ENCODE measurements at regions not wholly inside any gene's neighbourhood (a gene's known extent, or its start where the extent isn't known, plus 50 kb on each side); places are given as distances from the start of the nearest gene placed in this dataset.

DNA sequence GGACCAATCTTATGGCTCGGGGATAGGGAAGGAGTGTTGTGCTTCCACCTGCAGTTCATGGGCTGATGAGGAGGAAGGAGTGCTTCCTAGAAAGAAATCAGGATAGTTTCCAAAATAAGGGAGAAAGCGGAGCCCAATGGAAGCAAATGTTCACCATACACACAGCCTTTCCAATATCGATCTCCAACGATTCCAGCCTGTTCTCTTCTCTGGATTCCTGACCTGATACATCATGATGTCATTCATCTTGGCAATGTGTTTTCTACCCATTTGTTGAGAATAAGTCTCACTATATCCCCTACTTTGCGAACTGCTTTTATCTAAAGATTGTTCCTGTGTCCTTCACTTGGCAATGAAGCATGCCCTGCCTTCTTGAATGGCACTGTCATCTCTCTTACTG is 205.3 kb upstream of the SIX2 start:
- Histone ChIP-seq H3K27me3 (ENCODE audit: control insufficient read depth in 3 of 3, insufficient read depth in 3 of 3, low read depth in 1 of 3, low read length in 3 of 3) (no peaks in the 10 kb centered on the region), H3K23ac (ENCODE audit: low read depth, low read length, poor library complexity) (no peak overlapping the region), H3K79me1 (ENCODE audit: low read depth, low read length) (no peaks in the 10 kb centered on the region), H3K27ac (replicated peaks; ENCODE audit: low read length) (no peak overlapping the region), H4K91ac (ENCODE audit: low read depth, low read length, poor library complexity) (no peak overlapping the region), H3K9ac (ENCODE audit: low read depth, low read length, poor library complexity) (no peak overlapping the region), H3K14ac (ENCODE audit: low read length) (no peak overlapping the region), H3K4me1 (ENCODE audit: control insufficient read depth in 2 of 2, insufficient read depth in 1 of 2, low read depth in 1 of 2, low read length in 2 of 2) (no peaks in the 10 kb centered on the region), H3K18ac (ENCODE audit: low read length) (no peak overlapping the region), H4K8ac (ENCODE audit: low read depth, low read length) (no peak overlapping the region), H2BK5ac (ENCODE audit: low read length) (no peak overlapping the region), H2AFZ (ENCODE audit: low read length) (no peak overlapping the region), H3K4me2 (ENCODE audit: insufficient read depth, low read length, poor library complexity, severe bottlenecking) (no peak overlapping the region), H2BK120ac (ENCODE audit: low read depth, low read length) (no peak overlapping the region), H3K9me3 (replicated peaks in 1 of 2; ENCODE audit: control insufficient read depth in 2 of 2, insufficient read depth in 1 of 2, low read depth in 1 of 2, low read length in 2 of 2) (peaks cover 0 to 1% of the 10 kb centered on the region in 2 donors), H3K4me3 (ENCODE audit: low read length in 2 of 2) (no peak overlapping the region), H2AK5ac (ENCODE audit: low read depth, low read length) (no peak overlapping the region), H3K4ac (ENCODE audit: low read length) (no peak overlapping the region), H2BK15ac (ENCODE audit: low read length) (no peak overlapping the region), H2BK12ac (ENCODE audit: low read length) (no peak overlapping the region), H3K36me3 (replicated peaks in 1 of 2; ENCODE audit: control insufficient read depth in 2 of 2, insufficient read depth in 2 of 2, low read length in 2 of 2) (no peaks in the 10 kb centered on the region)
- DNase-seq (ENCODE audit: low spot score) = no peak
- WGBS, 2 donors (ENCODE audit: extremely low coverage in 2 of 2, insufficient read length in 2 of 2, insufficient replicate concordance in 1 of 2) = no CpG with 5 or more reads among the region's 5 CpGs

DNA sequence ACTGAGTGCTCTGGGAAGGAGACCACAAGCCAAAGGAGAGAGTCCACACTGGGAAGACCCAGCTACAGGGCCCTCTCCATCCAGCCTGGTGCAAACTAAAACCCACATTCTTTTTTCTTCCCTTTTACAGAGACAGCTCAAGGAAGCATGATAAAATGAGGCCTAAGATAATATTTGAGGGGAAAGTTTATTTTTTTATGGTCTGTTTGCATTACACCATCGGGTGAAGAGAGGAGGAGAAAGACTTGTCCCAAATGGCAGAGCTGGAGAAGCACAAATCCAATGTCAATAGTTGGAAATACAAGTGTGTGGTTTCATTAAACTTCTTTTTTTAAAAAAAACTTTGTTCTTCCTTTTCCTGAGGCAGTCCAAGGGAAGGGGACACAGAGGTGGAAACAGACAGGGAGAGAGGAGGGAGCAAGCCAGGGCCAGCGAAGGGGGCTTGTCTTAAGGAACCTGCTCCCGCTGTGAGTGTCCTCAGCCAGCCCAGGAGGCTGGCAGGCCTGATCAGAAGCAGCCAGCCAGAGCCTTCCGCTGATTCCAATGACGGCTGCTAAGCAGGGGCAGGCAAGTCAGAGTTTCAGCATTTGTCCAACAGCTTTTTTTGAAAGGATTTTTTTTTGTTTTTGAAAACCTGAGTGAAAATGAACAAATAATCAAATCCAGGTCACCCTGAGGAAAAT is 203.8 kb upstream of the SIX2 start:
- no peak overlapping the region for H3K27ac ChIP-seq (replicated peaks; ENCODE audit: low read length)
- WGBS, 2 donors (ENCODE audit: extremely low coverage in 2 of 2, insufficient read length in 2 of 2, insufficient replicate concordance in 1 of 2) = no CpG with 5 or more reads among the region's 5 CpGs

DNA sequence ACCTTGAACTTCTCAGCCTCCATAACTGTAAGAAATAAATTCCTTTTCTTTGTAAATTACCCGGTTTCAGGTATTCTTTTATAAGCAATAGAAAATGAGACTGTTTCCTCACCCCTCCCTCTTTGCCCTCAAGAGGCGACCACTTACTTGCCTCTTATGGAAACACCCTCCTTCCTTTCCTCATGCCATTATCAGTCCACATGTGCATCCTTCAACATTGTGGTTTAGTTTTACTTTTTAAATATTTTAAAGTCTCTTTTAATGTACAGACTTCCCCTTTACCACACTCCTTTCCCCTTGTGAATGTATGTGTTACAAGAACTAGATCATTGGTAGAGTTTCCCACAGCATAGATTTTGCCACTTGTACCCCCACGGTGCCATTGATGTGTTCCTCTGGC is 202.4 kb upstream of the SIX2 start:
- Histone ChIP-seq H3K27ac (replicated peaks; ENCODE audit: low read length) (no peak overlapping the region), H3K36me3 (replicated peaks in 1 of 2; ENCODE audit: control insufficient read depth in 2 of 2, insufficient read depth in 2 of 2, low read length in 2 of 2) (no peaks in the 10 kb centered on the region), H3K18ac (ENCODE audit: low read length) (no peak overlapping the region), H3K9me3 (replicated peaks in 1 of 2; ENCODE audit: control insufficient read depth in 2 of 2, insufficient read depth in 1 of 2, low read depth in 1 of 2, low read length in 2 of 2) (no peaks in the 10 kb centered on the region), H4K8ac (ENCODE audit: low read depth, low read length) (no peak overlapping the region), H3K4me3 (ENCODE audit: low read length in 2 of 2) (no peak overlapping the region), H2AFZ (ENCODE audit: low read length) (no peak overlapping the region), H3K9ac (ENCODE audit: low read depth, low read length, poor library complexity) (no peak overlapping the region), H3K79me1 (ENCODE audit: low read depth, low read length) (no peaks in the 10 kb centered on the region), H2BK5ac (ENCODE audit: low read length) (no peak overlapping the region), H3K4me2 (ENCODE audit: insufficient read depth, low read length, poor library complexity, severe bottlenecking) (no peak overlapping the region), H3K4me1 (ENCODE audit: control insufficient read depth in 2 of 2, insufficient read depth in 1 of 2, low read depth in 1 of 2, low read length in 2 of 2) (no peaks in the 10 kb centered on the region), H4K91ac (ENCODE audit: low read depth, low read length, poor library complexity) (no peak overlapping the region), H2AK5ac (ENCODE audit: low read depth, low read length) (no peak overlapping the region), H2BK120ac (ENCODE audit: low read depth, low read length) (no peak overlapping the region), H3K4ac (ENCODE audit: low read length) (no peak overlapping the region), H3K27me3 (ENCODE audit: control insufficient read depth in 3 of 3, insufficient read depth in 3 of 3, low read depth in 1 of 3, low read length in 3 of 3) (peaks cover 0 to 1% (median 0%) of the 10 kb centered on the region in 3 experiments), H3K23ac (ENCODE audit: low read depth, low read length, poor library complexity) (no peak overlapping the region), H2BK15ac (ENCODE audit: low read length) (no peak overlapping the region), H3K14ac (ENCODE audit: low read length) (no peak overlapping the region), H2BK12ac (ENCODE audit: low read length) (no peak overlapping the region)
- no CpG with 5 or more reads among the region's 3 CpGs for WGBS, 2 donors (ENCODE audit: extremely low coverage in 2 of 2, insufficient read length in 2 of 2, insufficient replicate concordance in 1 of 2)
- no peak for DNase-seq (ENCODE audit: low spot score)

More for the DNA sequence above, 203.8 kb upstream of the SIX2 start:
- H3K27me3 ChIP-seq (ENCODE audit: control insufficient read depth in 3 of 3, insufficient read depth in 3 of 3, low read depth in 1 of 3, low read length in 3 of 3) = no peaks in the 10 kb centered on the region
- no peaks in the 10 kb centered on the region for H3K4me1 ChIP-seq (ENCODE audit: control insufficient read depth in 2 of 2, insufficient read depth in 1 of 2, low read depth in 1 of 2, low read length in 2 of 2)
- no peak overlapping the region for H3K9ac ChIP-seq (ENCODE audit: low read depth, low read length, poor library complexity)
- H3K14ac ChIP-seq (ENCODE audit: low read length) = no peak overlapping the region
- H3K4ac ChIP-seq (ENCODE audit: low read length) = no peak overlapping the region
- H3K18ac ChIP-seq (ENCODE audit: low read length) = no peak overlapping the region
- H3K23ac ChIP-seq (ENCODE audit: low read depth, low read length, poor library complexity) = no peak overlapping the region
- no peak for DNase-seq (ENCODE audit: low spot score)
- H4K91ac ChIP-seq (ENCODE audit: low read depth, low read length, poor library complexity) = no peak overlapping the region
- no peak overlapping the region for H2BK5ac ChIP-seq (ENCODE audit: low read length)
- H3K4me3 ChIP-seq (ENCODE audit: low read length in 2 of 2) = no peak overlapping the region
- H2BK12ac ChIP-seq (ENCODE audit: low read length) = no peak overlapping the region
- no peak overlapping the region for H3K4me2 ChIP-seq (ENCODE audit: insufficient read depth, low read length, poor library complexity, severe bottlenecking)
- H2BK120ac ChIP-seq (ENCODE audit: low read depth, low read length) = no peak overlapping the region
- no peak overlapping the region for H2BK15ac ChIP-seq (ENCODE audit: low read length)
- H3K9me3 ChIP-seq (replicated peaks in 1 of 2; ENCODE audit: control insufficient read depth in 2 of 2, insufficient read depth in 1 of 2, low read depth in 1 of 2, low read length in 2 of 2) = peaks cover 0 to 1% of the 10 kb centered on the region in 2 donors
- H4K8ac ChIP-seq (ENCODE audit: low read depth, low read length) = no peak overlapping the region
- no peak overlapping the region for H2AFZ ChIP-seq (ENCODE audit: low read length)
- H3K36me3 ChIP-seq (replicated peaks in 1 of 2; ENCODE audit: control insufficient read depth in 2 of 2, insufficient read depth in 2 of 2, low read length in 2 of 2) = no peaks in the 10 kb centered on the region
- H3K79me1 ChIP-seq (ENCODE audit: low read depth, low read length) = no peaks in the 10 kb centered on the region
- no peak overlapping the region for H2AK5ac ChIP-seq (ENCODE audit: low read depth, low read length)

DNA sequence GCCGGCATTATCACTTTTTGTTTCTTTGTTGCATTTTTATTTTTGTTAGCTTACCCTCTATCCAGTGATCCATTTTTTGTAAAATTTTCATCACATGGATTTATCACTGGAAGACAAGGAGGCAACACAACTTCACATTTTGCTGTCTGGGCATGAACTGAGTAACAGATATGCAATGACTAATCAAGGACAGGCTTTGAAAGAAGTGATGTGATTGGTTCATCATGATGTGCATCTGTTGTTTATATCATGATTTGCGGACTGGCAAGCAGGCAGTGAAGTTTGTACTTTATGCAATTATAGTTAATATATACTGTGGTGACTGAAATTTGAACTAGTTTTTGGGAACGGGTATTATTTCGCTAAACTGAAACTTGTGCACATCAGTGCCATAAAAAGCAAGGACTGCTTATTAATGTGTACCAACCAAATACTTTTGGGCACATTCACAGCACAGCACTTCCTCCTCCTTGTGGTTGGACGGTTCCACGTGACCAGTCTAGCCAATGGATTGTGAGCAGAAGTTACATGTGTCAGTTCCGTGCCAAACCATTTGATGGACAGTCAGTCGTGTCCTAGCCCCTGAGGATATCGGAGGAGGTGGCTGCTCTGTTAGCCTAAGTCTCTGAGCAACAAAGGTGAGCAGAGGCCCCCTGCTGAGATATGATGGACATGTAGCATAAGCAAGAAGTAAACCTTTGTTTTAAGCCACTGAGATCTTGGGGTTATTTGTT is 201.4 kb upstream of the SIX2 start:
- no peaks in the 10 kb centered on the region for H3K4me1 ChIP-seq (ENCODE audit: control insufficient read depth in 2 of 2, insufficient read depth in 1 of 2, low read depth in 1 of 2, low read length in 2 of 2)
- H2BK15ac ChIP-seq (ENCODE audit: low read length) = no peak overlapping the region
- peaks cover 0 to 3% (median 0%) of the 10 kb centered on the region in 3 experiments for H3K27me3 ChIP-seq (ENCODE audit: control insufficient read depth in 3 of 3, insufficient read depth in 3 of 3, low read depth in 1 of 3, low read length in 3 of 3)
- no peak overlapping the region for H2AK5ac ChIP-seq (ENCODE audit: low read depth, low read length)
- no peak overlapping the region for H2AFZ ChIP-seq (ENCODE audit: low read length)
- H3K23ac ChIP-seq (ENCODE audit: low read depth, low read length, poor library complexity) = no peak overlapping the region
- H2BK12ac ChIP-seq (ENCODE audit: low read length) = no peak overlapping the region
- DNase-seq (ENCODE audit: low spot score) = no peak
- no peak overlapping the region for H3K9ac ChIP-seq (ENCODE audit: low read depth, low read length, poor library complexity)
- no CpG with 5 or more reads among the region's 9 CpGs for WGBS, 2 donors (ENCODE audit: extremely low coverage in 2 of 2, insufficient read length in 2 of 2, insufficient replicate concordance in 1 of 2)
- peak overlapping the region; percentile 1 for H3K14ac ChIP-seq (ENCODE audit: low read length)
- H4K8ac ChIP-seq (ENCODE audit: low read depth, low read length) = no peak overlapping the region
- H3K9me3 ChIP-seq (replicated peaks in 1 of 2; ENCODE audit: control insufficient read depth in 2 of 2, insufficient read depth in 1 of 2, low read depth in 1 of 2, low read length in 2 of 2) = no peaks in the 10 kb centered on the region
- no peak overlapping the region for H2BK5ac ChIP-seq (ENCODE audit: low read length)
- H3K36me3 ChIP-seq (replicated peaks in 1 of 2; ENCODE audit: control insufficient read depth in 2 of 2, insufficient read depth in 2 of 2, low read length in 2 of 2) = no peaks in the 10 kb centered on the region
- no peaks in the 10 kb centered on the region for H3K79me1 ChIP-seq (ENCODE audit: low read depth, low read length)
- no peak overlapping the region for H3K18ac ChIP-seq (ENCODE audit: low read length)
- H3K4me3 ChIP-seq (ENCODE audit: low read length in 2 of 2) = no peak overlapping the region
- no peak overlapping the region for H3K27ac ChIP-seq (replicated peaks; ENCODE audit: low read length)
- H2BK120ac ChIP-seq (ENCODE audit: low read depth, low read length) = no peak overlapping the region
- H3K4ac ChIP-seq (ENCODE audit: low read length) = no peak overlapping the region
- no peak overlapping the region for H3K4me2 ChIP-seq (ENCODE audit: insufficient read depth, low read length, poor library complexity, severe bottlenecking)
- H4K91ac ChIP-seq (ENCODE audit: low read depth, low read length, poor library complexity) = no peak overlapping the region
